ENCODE measurements at regions not wholly inside any gene's neighbourhood (a gene's known extent, or its start where the extent isn't known, plus 50 kb on each side); places are given as distances from the start of the nearest gene placed in this dataset.

DNA sequence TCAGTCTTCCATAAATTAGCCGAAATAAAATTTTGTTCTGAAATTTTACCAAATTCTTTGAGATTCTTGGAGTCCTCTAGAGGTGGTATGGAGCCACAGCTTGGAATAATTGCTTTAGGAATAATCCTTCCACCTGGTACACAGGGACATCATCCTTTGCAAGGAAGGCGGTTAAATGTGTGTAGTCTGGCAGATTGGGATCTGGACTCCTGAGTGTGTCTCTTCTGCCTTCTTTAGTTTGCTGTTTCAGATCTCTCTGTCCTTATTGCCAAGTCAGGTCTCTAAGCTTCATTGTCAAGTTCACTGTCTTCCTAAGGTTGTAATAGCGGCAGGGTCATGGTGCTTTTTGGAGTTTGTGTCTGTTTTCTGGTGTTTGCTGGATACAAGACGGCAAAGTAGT lies 393.9 kb upstream of the RGS6 start:
- no peak overlapping the region for H3K9ac ChIP-seq (ENCODE audit: low read depth, low read length)
- no peak overlapping the region for H2AK9ac ChIP-seq (replicated peaks; ENCODE audit: low read depth, low read length, poor library complexity)
- peaks cover 12% of the 10 kb centered on the region; the same call in 1 of the 2 replicates for H4K20me1 ChIP-seq (ENCODE audit: insufficient read depth, low read length)
- no peak for DNase-seq
- H4K5ac ChIP-seq (ENCODE audit: low read depth, low read length): no peak overlapping the region
- H2BK15ac ChIP-seq (ENCODE audit: low read depth, low read length): no peak overlapping the region; the same call in 2 of the 3 replicates
- no peak overlapping the region for H3K4me3 ChIP-seq (ENCODE audit: insufficient read depth, low read depth, low read length)
- in situ Hi-C loops (cut with MboI; ENCODE audit: low sequenced_read_pairs) (no loop called here), dilution Hi-C loops (cut with HindIII; ENCODE audit: low sequenced_read_pairs, unreplicated experiment) (no loop called here), intact Hi-C loops (cut with micrococcal nuclease) (no loop called here)
- BruUV-seq (replicated peaks): no TSS peak
- H2AFZ ChIP-seq (replicated peaks; ENCODE audit: low read length, poor library complexity): no peak overlapping the region
- ATAC-seq (ENCODE audit: low read depth): no peak
- no peak for TF ChIP-seq CHD1 (IDR thresholded peaks at IDR 0.05; ENCODE audit: low read depth, low read length)
- no peak for TF ChIP-seq RFX5 (IDR thresholded peaks at IDR 0.05; ENCODE audit: low read depth, low read length)
- TF ChIP-seq RAD21 (IDR thresholded peaks at IDR 0.05; ENCODE audit: low read length): no peak
- no peak for TF ChIP-seq POLR2A (IDR thresholded peaks at IDR 0.05; ENCODE audit: low read depth, low read length)
- no peak for TF ChIP-seq MAZ (IDR thresholded peaks at IDR 0.05; ENCODE audit: borderline replicate concordance, low read depth, low read length)
- TF ChIP-seq, protein P1, sequence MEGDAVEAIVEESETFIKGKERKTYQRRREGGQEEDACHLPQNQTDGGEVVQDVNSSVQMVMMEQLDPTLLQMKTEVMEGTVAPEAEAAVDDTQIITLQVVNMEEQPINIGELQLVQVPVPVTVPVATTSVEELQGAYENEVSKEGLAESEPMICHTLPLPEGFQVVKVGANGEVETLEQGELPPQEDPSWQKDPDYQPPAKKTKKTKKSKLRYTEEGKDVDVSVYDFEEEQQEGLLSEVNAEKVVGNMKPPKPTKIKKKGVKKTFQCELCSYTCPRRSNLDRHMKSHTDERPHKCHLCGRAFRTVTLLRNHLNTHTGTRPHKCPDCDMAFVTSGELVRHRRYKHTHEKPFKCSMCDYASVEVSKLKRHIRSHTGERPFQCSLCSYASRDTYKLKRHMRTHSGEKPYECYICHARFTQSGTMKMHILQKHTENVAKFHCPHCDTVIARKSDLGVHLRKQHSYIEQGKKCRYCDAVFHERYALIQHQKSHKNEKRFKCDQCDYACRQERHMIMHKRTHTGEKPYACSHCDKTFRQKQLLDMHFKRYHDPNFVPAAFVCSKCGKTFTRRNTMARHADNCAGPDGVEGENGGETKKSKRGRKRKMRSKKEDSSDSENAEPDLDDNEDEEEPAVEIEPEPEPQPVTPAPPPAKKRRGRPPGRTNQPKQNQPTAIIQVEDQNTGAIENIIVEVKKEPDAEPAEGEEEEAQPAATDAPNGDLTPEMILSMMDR (conservative IDR thresholded peaks at IDR 0.05; ENCODE audit: low read depth, low read length): no peak
- TF ChIP-seq RCOR1 (IDR thresholded peaks at IDR 0.05; ENCODE audit: insufficient replicate concordance, low read length): no peak
- no peak for TF ChIP-seq MAFK (IDR thresholded peaks at IDR 0.05; ENCODE audit: low read depth, low read length)
- H3K4me2 ChIP-seq (ENCODE audit: low read depth, low read length): no peak overlapping the region
- peak overlapping the region; percentile 71; the same call in 1 of the 2 replicates for H3K23ac ChIP-seq (ENCODE audit: low read depth, low read length)
- no peaks in the 10 kb centered on the region for H3K9me3 ChIP-seq (ENCODE audit: control insufficient read depth, insufficient read depth, low read length)
- CTCF ChIA-PET: interaction anchor here (0.9 kb wide), 1 partner anchor 126 kb away, joined by 3 read pairs; no protein-coding TSS in a partner anchor
- no peak overlapping the region for H2BK20ac ChIP-seq (ENCODE audit: low read depth, low read length)
- no peak overlapping the region for H3K4ac ChIP-seq (ENCODE audit: low read depth, low read length)
- no peaks in the 10 kb centered on the region for H3K27me3 ChIP-seq (ENCODE audit: control insufficient read depth, insufficient read depth, low read length)
- H2BK5ac ChIP-seq (ENCODE audit: low read depth, low read length, poor library complexity, severe bottlenecking): no peak overlapping the region
- H3K9me1 ChIP-seq (ENCODE audit: insufficient read depth, low read length): no peaks in the 10 kb centered on the region; the same call in none of the 2 replicates
- H2BK120ac ChIP-seq (ENCODE audit: low read depth, low read length): no peak overlapping the region
- H4K8ac ChIP-seq (ENCODE audit: low read depth in 2 of 2, low read length in 2 of 2): no peak overlapping the region
- peak overlapping the region; percentile 47 for H3K14ac ChIP-seq (replicated peaks; ENCODE audit: low read depth, low read length)
- no peak overlapping the region for H3K56ac ChIP-seq (ENCODE audit: extremely low read depth, insufficient read depth, low read length)
- H4K91ac ChIP-seq (ENCODE audit: insufficient read depth, low read depth, low read length): no peak overlapping the region
- no peak overlapping the region for H2AK5ac ChIP-seq (ENCODE audit: low read depth, low read length)
- no peak overlapping the region for H3K18ac ChIP-seq (ENCODE audit: low read depth, low read length)
- H3K79me1 ChIP-seq (ENCODE audit: low read depth in 1 of 2, low read length in 2 of 2): peaks cover 28 to 36% of the 10 kb centered on the region in 2 experiments
- H3K36me3 ChIP-seq (ENCODE audit: control insufficient read depth, insufficient read depth, low read length): no peaks in the 10 kb centered on the region
- peaks cover 13% of the 10 kb centered on the region for H3K4me1 ChIP-seq (ENCODE audit: control insufficient read depth, insufficient read depth, low read length)
- POLR2A ChIA-PET (ENCODE audit: unreplicated experiment): no interaction called here
- H3K27ac ChIP-seq (ENCODE audit: insufficient read depth, low read length): no peak overlapping the region
- WGBS, 2 experiments (ENCODE audit: extremely low coverage in 2 of 2, insufficient read length in 1 of 2): no CpG with 5 or more reads among the region's 4 CpGs
